IPS-18c (cell line): ENCODE measurements at regions not wholly inside any gene's neighbourhood (a gene's known extent, or its start where the extent isn't known, plus 50 kb on each side); places are given as distances from the start of the nearest gene placed in this dataset.

Source experiments
- H3K4me3 ChIP-seq: 2 replicates; pipeline ENCODE4 v1.7.0; 2013; ENCODE audit warnings: low read depth, mild to moderate bottlenecking, low read length, moderate library complexity; ENCODE audit not compliant: insufficient read depth
- H3K9me3 ChIP-seq: one replicate; pipeline ENCODE4 v1.6.1; 2013; ENCODE audit warnings: mild to moderate bottlenecking, low read length, moderate library complexity; ENCODE audit not compliant: control insufficient read depth, insufficient read depth

DNA sequence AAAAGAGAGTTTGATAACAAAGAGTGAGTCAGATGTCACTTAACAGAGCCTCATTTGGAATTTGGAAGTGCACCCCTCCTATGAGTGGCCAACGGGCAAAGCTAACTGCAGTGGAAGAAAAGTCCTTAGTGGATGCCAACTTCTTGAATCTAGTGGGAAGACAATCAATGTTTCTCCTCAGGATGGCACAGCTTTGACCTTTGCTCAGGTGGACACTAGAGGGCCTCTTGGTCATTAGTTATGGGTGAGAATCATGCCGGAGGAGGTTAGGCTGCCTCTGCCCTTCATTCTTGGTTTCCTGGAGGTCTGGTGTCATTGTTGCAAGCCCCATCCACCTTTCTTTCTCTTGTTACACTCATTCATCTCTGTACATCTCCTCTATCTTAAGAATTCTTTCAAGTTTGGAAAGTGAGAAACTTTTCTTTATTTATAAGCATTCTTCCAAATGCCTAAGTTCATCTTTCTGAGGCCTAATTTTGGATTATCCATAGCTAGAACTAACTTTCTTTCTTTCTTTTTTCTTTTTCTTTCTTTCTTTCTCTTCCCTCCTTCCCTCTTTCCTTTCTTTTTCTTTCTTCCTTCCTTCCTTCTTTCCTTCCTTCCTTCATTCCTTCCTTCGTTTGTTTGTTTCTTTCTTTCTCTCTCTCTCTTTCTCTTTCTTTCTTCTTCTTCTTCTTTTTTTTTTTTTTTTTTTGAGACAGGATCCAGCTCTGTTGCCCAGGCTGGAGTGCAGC, 327.2 kb upstream of the TSHZ3 start:
- H3K9me3 ChIP-seq: no peaks in the 10 kb centered on the region

GRCh38 chr19:31678421-31678820, 329.2 kb upstream of the TSHZ3 start:
- no peaks in the 10 kb centered on the region for H3K9me3 ChIP-seq
- no peak overlapping the region for H3K4me3 ChIP-seq

More for the DNA sequence above, 327.2 kb upstream of the TSHZ3 start:
- H3K4me3 ChIP-seq: no peak overlapping the region

- Histone ChIP-seq H3K4me3 (no peak overlapping the region), H3K9me3 (no peaks in the 10 kb centered on the region)
Observed at GRCh38 chr19:31681121-31681520, 331.9 kb upstream of the TSHZ3 start.

DNA sequence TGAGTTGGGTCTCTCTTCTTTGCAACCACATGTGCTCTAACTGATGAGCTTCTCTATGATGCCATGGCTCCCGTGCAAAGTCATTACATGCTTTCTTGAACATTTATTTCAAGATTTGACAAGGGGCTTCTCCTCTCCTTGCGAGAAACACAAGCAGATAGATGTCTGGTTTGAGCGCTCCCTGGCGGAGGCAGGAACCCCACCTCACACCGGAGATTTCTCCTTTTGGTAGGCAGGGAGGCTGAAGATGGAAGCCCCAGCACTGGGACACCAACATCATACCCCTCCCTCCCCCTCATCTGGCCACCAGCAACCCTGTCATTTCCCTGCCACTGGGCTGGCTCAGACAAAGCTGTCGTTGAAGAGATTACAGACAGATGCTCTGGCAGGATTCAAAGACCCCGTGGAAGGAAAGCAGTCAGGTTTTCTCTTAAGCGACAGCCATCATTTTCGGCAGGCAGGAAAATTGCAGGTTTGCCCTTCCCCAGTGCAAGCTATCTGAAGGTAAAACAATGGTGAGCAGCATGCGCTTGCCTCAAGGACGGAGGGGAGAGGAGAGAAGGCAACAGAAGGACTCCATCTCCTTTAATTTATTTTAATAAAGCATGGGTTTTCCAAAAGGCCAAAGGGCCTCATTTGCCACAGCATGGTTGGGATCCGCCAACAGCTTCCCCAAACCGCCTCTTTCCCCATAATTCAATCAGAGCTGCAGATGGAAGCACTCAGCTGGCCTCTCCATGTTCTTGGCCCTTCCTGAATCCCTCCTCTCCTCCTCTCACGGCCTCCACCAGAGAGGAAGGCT, 344.1 kb upstream of the TSHZ3 start:
- Histone ChIP-seq H3K9me3 (no peaks in the 10 kb centered on the region), H3K4me3 (no peak overlapping the region)

DNA sequence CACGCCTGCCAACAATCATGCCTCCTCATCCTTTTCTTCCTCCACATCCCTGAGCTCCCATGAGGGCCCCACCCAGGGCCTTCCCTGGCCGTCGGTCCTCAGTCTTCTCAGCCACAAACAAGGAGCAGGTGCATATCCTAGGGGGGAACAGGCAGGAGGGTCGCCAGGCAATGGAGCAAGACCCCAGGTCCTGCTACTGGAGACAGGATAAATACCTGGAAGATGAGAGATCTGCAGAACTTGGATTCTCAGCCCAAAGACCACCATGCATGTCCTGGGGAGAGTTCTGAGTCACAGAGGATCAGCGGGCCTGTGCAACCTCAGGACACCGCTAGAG, 344.7 kb upstream of the TSHZ3 start:
- Histone ChIP-seq H3K9me3 (no peaks in the 10 kb centered on the region), H3K4me3 (no peak overlapping the region)

DNA sequence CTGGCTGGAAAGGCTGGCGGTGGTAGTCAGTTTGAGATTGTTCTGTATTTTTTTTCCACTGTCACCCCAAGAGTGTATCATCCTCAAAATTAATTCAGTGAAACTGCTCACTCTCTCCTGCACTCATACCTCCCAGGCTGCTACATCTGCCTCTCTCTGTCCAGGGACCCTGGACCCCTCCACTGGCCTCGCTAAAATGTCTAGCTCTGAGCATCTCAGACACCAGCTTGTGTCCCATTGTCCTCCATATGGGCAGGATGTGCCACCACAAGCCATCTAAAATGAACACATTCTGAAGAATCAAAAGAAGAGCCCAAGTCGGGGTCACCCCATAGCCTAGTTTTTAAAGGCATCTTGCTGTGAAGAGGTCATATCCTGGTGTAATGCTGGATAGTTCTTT, 345.5 kb upstream of the TSHZ3 start:
- Histone ChIP-seq H3K4me3 (no peak overlapping the region), H3K9me3 (no peaks in the 10 kb centered on the region)

GRCh38 chr19:31699421-31699820, 350.2 kb upstream of the TSHZ3 start:
- Histone ChIP-seq H3K4me3 (no peak overlapping the region), H3K9me3 (no peaks in the 10 kb centered on the region)

DNA sequence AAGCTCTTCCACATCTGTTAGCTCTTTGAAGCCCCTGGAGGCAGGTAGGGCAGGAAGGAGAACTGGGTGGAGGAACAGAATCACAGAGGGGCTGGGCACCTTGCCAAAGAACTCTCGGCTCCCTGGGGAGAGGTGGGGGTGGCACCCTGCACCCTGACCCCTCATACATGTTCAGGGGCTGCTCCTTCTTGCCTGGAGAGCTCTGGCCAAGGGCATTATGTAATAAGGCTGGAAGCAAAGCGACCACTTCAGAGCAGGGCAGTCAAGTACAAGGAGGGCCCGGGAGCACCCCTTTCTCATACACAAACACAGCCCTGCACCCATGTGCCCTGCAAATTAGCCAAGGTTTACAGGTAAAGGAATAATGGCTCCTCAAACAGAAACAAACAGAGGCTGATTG, 351.9 kb upstream of the TSHZ3 start:
- Histone ChIP-seq H3K9me3 (no peaks in the 10 kb centered on the region), H3K4me3 (no peak overlapping the region)

DNA sequence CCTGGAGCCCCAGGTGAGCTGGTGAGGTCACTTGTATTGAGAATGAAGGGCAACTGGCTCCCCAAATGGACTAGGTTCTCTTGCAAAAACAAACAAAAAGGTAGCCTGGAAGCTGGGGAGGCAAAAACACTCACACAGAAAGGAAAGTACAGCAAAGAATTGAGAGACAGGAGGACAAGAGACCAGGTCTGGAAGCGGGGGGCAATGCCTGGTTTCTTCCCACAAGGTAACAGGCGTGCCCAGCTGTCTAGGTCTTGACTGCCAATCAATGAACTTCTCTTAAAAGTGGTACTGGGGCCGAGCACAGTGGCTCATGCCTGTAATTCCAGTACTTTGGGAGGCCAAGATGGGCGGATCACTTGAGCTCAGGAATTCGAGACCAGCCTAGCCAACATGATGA, 356.4 kb upstream of the TSHZ3 start:
- H3K9me3 ChIP-seq: no peaks in the 10 kb centered on the region

DNA sequence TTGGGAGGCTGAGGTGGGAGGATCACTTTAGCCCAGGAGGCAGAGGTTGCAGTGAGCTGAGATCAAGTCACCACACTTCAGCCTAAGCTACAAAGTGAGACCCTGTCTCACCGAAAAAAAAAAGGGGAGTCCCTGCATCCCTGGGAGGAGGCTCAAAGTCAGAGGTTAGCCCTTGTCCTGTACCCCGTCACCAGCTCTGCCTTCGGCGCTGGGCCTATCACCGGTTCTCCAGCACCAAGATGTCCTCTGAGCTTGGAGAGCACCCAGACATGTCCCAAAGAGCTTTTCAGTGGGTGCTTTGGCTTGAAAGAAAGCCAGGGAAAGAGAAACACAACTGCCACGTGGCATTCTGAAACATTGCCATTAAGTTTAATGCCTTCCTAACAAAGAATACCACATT, 356.9 kb upstream of the TSHZ3 start:
- Histone ChIP-seq H3K9me3 (no peaks in the 10 kb centered on the region), H3K4me3 (no peak overlapping the region)

More for the DNA sequence above, 356.4 kb upstream of the TSHZ3 start:
- no peak overlapping the region for H3K4me3 ChIP-seq

GRCh38 chr19:31706691-31707620, 357.7 kb upstream of the TSHZ3 start:
- H3K4me3 ChIP-seq: no peak overlapping the region
- H3K9me3 ChIP-seq: no peaks in the 10 kb centered on the region

DNA sequence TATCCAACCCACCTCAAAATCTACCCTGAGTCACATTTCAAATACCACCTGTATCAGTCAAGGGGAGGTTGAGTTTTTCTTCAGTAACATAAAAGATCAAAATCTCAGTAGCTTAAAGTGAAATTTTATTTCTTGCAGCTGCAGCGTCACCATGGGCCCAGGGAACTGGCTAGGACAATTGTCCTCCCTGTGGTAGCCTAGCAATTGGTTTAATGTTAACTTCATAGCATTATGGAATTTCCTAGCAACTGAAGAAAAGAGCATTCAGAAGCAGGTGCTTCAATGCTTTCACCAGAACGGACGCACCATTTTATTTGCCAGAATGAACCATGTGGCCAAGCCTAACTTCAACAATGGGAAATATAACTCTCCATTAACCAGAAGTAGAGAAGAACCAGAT, 359.3 kb upstream of the TSHZ3 start:
- Histone ChIP-seq H3K4me3 (no peak overlapping the region), H3K9me3 (no peaks in the 10 kb centered on the region)

- Histone ChIP-seq H3K9me3 (no peaks in the 10 kb centered on the region), H3K4me3 (no peak overlapping the region)
Observed at GRCh38 chr19:31709476-31709875, 360.2 kb upstream of the TSHZ3 start.

GRCh38 chr19:31715249-31715945, 366.2 kb upstream of the TSHZ3 start:
- no peak overlapping the region for H3K4me3 ChIP-seq
- H3K9me3 ChIP-seq: no peaks in the 10 kb centered on the region

- no peak overlapping the region for H3K4me3 ChIP-seq
Observed at GRCh38 chr19:31716826-31717225, 367.6 kb upstream of the TSHZ3 start.

DNA sequence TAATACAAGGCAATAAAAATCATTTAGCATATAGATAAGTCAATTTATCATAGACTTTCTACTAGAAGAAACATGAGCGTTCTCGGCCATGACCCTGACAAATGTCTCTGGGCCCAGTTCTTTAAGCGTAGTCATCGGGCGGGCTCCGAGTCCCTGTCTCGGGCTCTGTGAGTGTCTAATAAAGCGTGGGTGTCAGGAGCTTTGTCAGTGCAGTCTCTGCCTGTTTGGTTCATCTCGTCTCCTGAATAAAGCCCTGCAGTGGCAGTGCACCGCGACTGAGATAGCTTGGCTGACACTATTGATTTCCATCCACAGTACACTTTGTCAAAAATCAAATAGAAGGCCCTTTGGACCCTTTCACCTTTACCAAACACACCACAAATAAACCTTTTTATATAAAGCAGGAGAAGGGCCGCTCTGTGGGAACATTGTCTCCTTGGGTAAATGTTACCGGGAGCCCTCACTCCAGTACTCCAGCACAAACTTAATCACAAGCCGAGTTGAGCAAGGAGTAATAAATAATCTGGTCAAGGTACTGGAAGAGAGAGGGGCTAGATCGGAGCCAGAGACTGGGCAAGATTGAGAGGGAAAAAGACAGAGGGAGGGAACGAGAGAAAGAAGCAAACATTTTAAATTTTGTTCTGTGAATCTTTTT, 368.2 kb upstream of the TSHZ3 start:
- Histone ChIP-seq H3K4me3 (no peak overlapping the region), H3K9me3 (no peaks in the 10 kb centered on the region)

More at GRCh38 chr19:31716826-31717225, 367.6 kb upstream of the TSHZ3 start:
- H3K9me3 ChIP-seq: no peaks in the 10 kb centered on the region

DNA sequence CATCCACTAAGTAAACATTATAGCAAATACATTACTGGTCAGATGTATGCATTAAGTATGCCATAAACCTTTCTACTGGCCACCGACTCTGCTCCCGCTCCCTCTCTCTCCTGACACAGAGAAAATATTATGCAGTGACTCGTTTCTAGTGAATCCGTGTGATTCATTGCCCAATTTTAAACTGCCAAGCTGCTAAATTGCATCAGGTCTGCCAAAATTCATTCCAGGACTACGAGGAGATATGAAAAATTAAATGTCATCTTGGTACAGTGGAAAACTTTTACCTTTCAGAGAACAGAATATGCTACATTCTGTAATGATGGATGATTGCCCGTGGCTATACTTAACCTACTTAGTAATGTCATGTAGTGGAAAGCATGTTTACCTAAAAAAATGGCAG, 368.8 kb upstream of the TSHZ3 start:
- Histone ChIP-seq H3K9me3 (no peaks in the 10 kb centered on the region), H3K4me3 (no peak overlapping the region)
